ENCODE measurements at regions not wholly inside any gene's neighbourhood (a gene's known extent, or its start where the extent isn't known, plus 50 kb on each side); places are given as distances from the start of the nearest gene placed in this dataset.
A peak's percentile ranks its signal among the peaks of the same experiment; 100 is the strongest.

GRCh38 chr15:38818157-38818790 lies 253.7 kb upstream of the RASGRP1 start:
- H3K4me3 ChIP-seq (ENCODE audit: low read length), result peak overlapping the region; percentile 63
- H3K36me3 ChIP-seq (replicated peaks; ENCODE audit: low read depth, low read length), result no peaks in the 10 kb centered on the region
- no peaks in the 10 kb centered on the region for H3K9me3 ChIP-seq (ENCODE audit: insufficient read depth, low read length)
- H2AFZ ChIP-seq (ENCODE audit: low read depth, low read length), result no peak overlapping the region
- peak overlapping the region; percentile 75 for H3K4me2 ChIP-seq (ENCODE audit: low read length)
- no peaks in the 10 kb centered on the region for H4K20me1 ChIP-seq (ENCODE audit: insufficient read depth, low read length)
- no peaks in the 10 kb centered on the region for H3K79me2 ChIP-seq (ENCODE audit: low read length)
- TF ChIP-seq CTCF (IDR thresholded peaks at IDR 0.05; ENCODE audit: low read depth, low read length) (no peak), EZH2phosphoT487 (IDR thresholded peaks at IDR 0.05; ENCODE audit: low read depth) (no peak)
- H3K4me1 ChIP-seq (ENCODE audit: low read length), result peaks cover 5% of the 10 kb centered on the region; the same call in 1 of the 2 replicates
- H3K27ac ChIP-seq (ENCODE audit: low read length), result no peak overlapping the region
- H3K27me3 ChIP-seq (ENCODE audit: low read depth, low read length), result peaks cover 4% of the 10 kb centered on the region
- no peak overlapping the region for H3K9ac ChIP-seq (ENCODE audit: low read length)

GRCh38 chr15:38819387-38819950 lies 254.9 kb upstream of the RASGRP1 start:
- H3K9ac ChIP-seq (ENCODE audit: low read length), result no peak overlapping the region
- H3K36me3 ChIP-seq (replicated peaks; ENCODE audit: low read depth, low read length), result no peaks in the 10 kb centered on the region
- no peaks in the 10 kb centered on the region for H3K9me3 ChIP-seq (ENCODE audit: insufficient read depth, low read length)
- no peaks in the 10 kb centered on the region for H4K20me1 ChIP-seq (ENCODE audit: insufficient read depth, low read length)
- no peak for TF ChIP-seq EZH2phosphoT487 (IDR thresholded peaks at IDR 0.05; ENCODE audit: low read depth)
- no peak for TF ChIP-seq CTCF (IDR thresholded peaks at IDR 0.05; ENCODE audit: low read depth, low read length)
- H3K27ac ChIP-seq (ENCODE audit: low read length), result no peak overlapping the region
- no peak overlapping the region for H2AFZ ChIP-seq (ENCODE audit: low read depth, low read length)
- H3K4me2 ChIP-seq (ENCODE audit: low read length), result no peak overlapping the region
- peaks cover 5% of the 10 kb centered on the region; the same call in 1 of the 2 replicates for H3K4me1 ChIP-seq (ENCODE audit: low read length)
- peaks cover 4% of the 10 kb centered on the region for H3K27me3 ChIP-seq (ENCODE audit: low read depth, low read length)
- H3K79me2 ChIP-seq (ENCODE audit: low read length), result no peaks in the 10 kb centered on the region
- no peak overlapping the region for H3K4me3 ChIP-seq (ENCODE audit: low read length)

- H3K9me3 ChIP-seq (ENCODE audit: insufficient read depth, low read length), result no peaks in the 10 kb centered on the region
- no peaks in the 10 kb centered on the region for H4K20me1 ChIP-seq (ENCODE audit: insufficient read depth, low read length)
- H3K4me1 ChIP-seq (ENCODE audit: low read length), result no peaks in the 10 kb centered on the region
- no peak overlapping the region for H3K9ac ChIP-seq (ENCODE audit: low read length)
- peaks cover 16% of the 10 kb centered on the region; the same call in 1 of the 2 replicates for H3K27me3 ChIP-seq (ENCODE audit: low read depth, low read length)
- no peak overlapping the region for H3K4me3 ChIP-seq (ENCODE audit: low read length)
- no peak overlapping the region for H3K27ac ChIP-seq (ENCODE audit: low read length)
- H3K79me2 ChIP-seq (ENCODE audit: low read length), result no peaks in the 10 kb centered on the region
- no peak overlapping the region for H2AFZ ChIP-seq (ENCODE audit: low read depth, low read length)
- H3K4me2 ChIP-seq (ENCODE audit: low read length), result no peak overlapping the region
- no peaks in the 10 kb centered on the region for H3K36me3 ChIP-seq (replicated peaks; ENCODE audit: low read depth, low read length)
- TF ChIP-seq EZH2phosphoT487 (IDR thresholded peaks at IDR 0.05; ENCODE audit: low read depth) (no peak), CTCF (IDR thresholded peaks at IDR 0.05; ENCODE audit: low read depth, low read length) (no peak)
Measured at GRCh38 chr15:38823263-38823662, 258.6 kb upstream of the RASGRP1 start.

GRCh38 chr15:38824719-38825118 lies 260.1 kb upstream of the RASGRP1 start:
- Histone ChIP-seq H3K9me3 (ENCODE audit: insufficient read depth, low read length) (no peaks in the 10 kb centered on the region), H4K20me1 (ENCODE audit: insufficient read depth, low read length) (no peaks in the 10 kb centered on the region), H3K79me2 (ENCODE audit: low read length) (no peaks in the 10 kb centered on the region), H3K4me1 (ENCODE audit: low read length) (no peaks in the 10 kb centered on the region), H2AFZ (ENCODE audit: low read depth, low read length) (no peak overlapping the region), H3K27me3 (ENCODE audit: low read depth, low read length) (peaks cover 21% of the 10 kb centered on the region; the same call in 1 of the 2 replicates), H3K4me2 (ENCODE audit: low read length) (no peak overlapping the region), H3K36me3 (replicated peaks; ENCODE audit: low read depth, low read length) (no peaks in the 10 kb centered on the region), H3K27ac (ENCODE audit: low read length) (no peak overlapping the region), H3K4me3 (ENCODE audit: low read length) (no peak overlapping the region), H3K9ac (ENCODE audit: low read length) (no peak overlapping the region)
- no peak for TF ChIP-seq CTCF (IDR thresholded peaks at IDR 0.05; ENCODE audit: low read depth, low read length)
- TF ChIP-seq EZH2phosphoT487 (IDR thresholded peaks at IDR 0.05; ENCODE audit: low read depth), result no peak

Data from OCI-LY3 (cell line).